ENCODE measurements at regions not wholly inside any gene's neighbourhood (a gene's known extent, or its start where the extent isn't known, plus 50 kb on each side); places are given as distances from the start of the nearest gene placed in this dataset.

- Histone ChIP-seq H4K20me1 (no peaks in the 10 kb centered on the region), H3K4me3 (no peak overlapping the region), H3K27ac (no peak overlapping the region), H3K36me3 (no peaks in the 10 kb centered on the region), H3K4me1 (peaks cover 0 to 6% (median 0%) of the 10 kb centered on the region in 10 experiments; a peak in 1 of 20 replicates), H3K9me3 (replicated peaks in 1 of 11) (no peaks in the 10 kb centered on the region; a peak in 1 of 22 replicates), H3K9ac (no peak overlapping the region; a peak in 1 of 22 replicates), H3K4me2 (no peak overlapping the region), H3K27me3 (no peaks in the 10 kb centered on the region)
- TF ChIP-seq Cebpa-rat (IDR thresholded peaks at IDR 0.05) = no peak
These were observed 567.9 kb upstream of the DAB2 start for GRCh38 chr5:39992617-39993202.

- Histone ChIP-seq H4K20me1 (no peaks in the 10 kb centered on the region), H3K4me3 (no peak overlapping the region), H3K4me2 (no peak overlapping the region), H3K4me1 (no peaks in the 10 kb centered on the region), H3K9me3 (replicated peaks in 1 of 11) (no peaks in the 10 kb centered on the region; a peak in 1 of 22 replicates), H3K27me3 (no peaks in the 10 kb centered on the region), H3K27ac (no peak overlapping the region), H3K36me3 (no peaks in the 10 kb centered on the region), H3K9ac (no peak overlapping the region)
- TF ChIP-seq Cebpa-rat (IDR thresholded peaks at IDR 0.05) = no peak
These were observed 561.8 kb upstream of the DAB2 start for GRCh38 chr5:39986614-39987013.

GRCh38 chr5:39980056-39980455, 555.3 kb upstream of the DAB2 start:
- no peaks in the 10 kb centered on the region for H3K27me3 ChIP-seq
- no peaks in the 10 kb centered on the region for H3K4me1 ChIP-seq
- no peaks in the 10 kb centered on the region for H3K9me3 ChIP-seq (replicated peaks in 1 of 11)
- H3K4me2 ChIP-seq = no peak overlapping the region
- H3K27ac ChIP-seq = no peak overlapping the region
- H3K36me3 ChIP-seq = no peaks in the 10 kb centered on the region
- H3K9ac ChIP-seq = no peak overlapping the region
- H3K4me3 ChIP-seq = no peak overlapping the region
- TF ChIP-seq Cebpa-rat (IDR thresholded peaks at IDR 0.05) = no peak
- H4K20me1 ChIP-seq = no peaks in the 10 kb centered on the region

- Histone ChIP-seq H3K36me3 (no peaks in the 10 kb centered on the region), H3K4me2 (no peak overlapping the region), H3K4me1 (no peaks in the 10 kb centered on the region), H4K20me1 (no peaks in the 10 kb centered on the region), H3K9ac (no peak overlapping the region), H3K27ac (no peak overlapping the region), H3K9me3 (replicated peaks in 1 of 11) (no peaks in the 10 kb centered on the region), H3K4me3 (no peak overlapping the region), H3K27me3 (no peaks in the 10 kb centered on the region)
- TF ChIP-seq Cebpa-rat (IDR thresholded peaks at IDR 0.05) = no peak
These were observed 552.4 kb upstream of the DAB2 start for GRCh38 chr5:39977066-39977655.

- H3K27ac ChIP-seq = no peak overlapping the region
- H3K9me3 ChIP-seq (replicated peaks in 1 of 11) = no peaks in the 10 kb centered on the region
- no peak overlapping the region for H3K4me3 ChIP-seq
- no peaks in the 10 kb centered on the region for H3K36me3 ChIP-seq
- no peak overlapping the region for H3K9ac ChIP-seq
- no peak overlapping the region for H3K4me2 ChIP-seq
- no peak for TF ChIP-seq Cebpa-rat (IDR thresholded peaks at IDR 0.05)
- no peaks in the 10 kb centered on the region for H4K20me1 ChIP-seq
- peaks cover 0 to 14% (median 11%) of the 10 kb centered on the region in 10 experiments; a peak in 11 of 20 replicates for H3K4me1 ChIP-seq
- no peaks in the 10 kb centered on the region for H3K27me3 ChIP-seq
These were observed 545.5 kb upstream of the DAB2 start for GRCh38 chr5:39970117-39970798.

- Histone ChIP-seq H3K4me1 (peaks cover 0 to 18% (median 12%) of the 10 kb centered on the region in 10 experiments; a peak in 11 of 20 replicates), H3K27me3 (no peaks in the 10 kb centered on the region), H3K9ac (no peak overlapping the region), H3K4me2 (no peak overlapping the region), H3K9me3 (replicated peaks in 1 of 11) (no peaks in the 10 kb centered on the region), H3K4me3 (no peak overlapping the region), H4K20me1 (no peaks in the 10 kb centered on the region), H3K27ac (no peak overlapping the region), H3K36me3 (no peaks in the 10 kb centered on the region)
- TF ChIP-seq Cebpa-rat (IDR thresholded peaks at IDR 0.05) = no peak
These were observed 543.6 kb upstream of the DAB2 start for GRCh38 chr5:39968381-39968780.

- Histone ChIP-seq H3K9me3 (replicated peaks in 1 of 11) (no peaks in the 10 kb centered on the region), H3K4me2 (no peak overlapping the region), H3K4me3 (no peak overlapping the region), H3K36me3 (no peaks in the 10 kb centered on the region), H3K4me1 (no peaks in the 10 kb centered on the region), H4K20me1 (no peaks in the 10 kb centered on the region), H3K27me3 (no peaks in the 10 kb centered on the region), H3K9ac (no peak overlapping the region), H3K27ac (no peak overlapping the region)
- TF ChIP-seq Cebpa-rat (IDR thresholded peaks at IDR 0.05) = no peak
These were observed 530.4 kb upstream of the DAB2 start for GRCh38 chr5:39955156-39955555.

GRCh38 chr5:39951070-39951469, 526.3 kb upstream of the DAB2 start:
- Histone ChIP-seq H3K4me3 (no peak overlapping the region), H3K27me3 (no peaks in the 10 kb centered on the region), H3K9ac (no peak overlapping the region), H3K27ac (no peak overlapping the region), H4K20me1 (no peaks in the 10 kb centered on the region), H3K4me1 (peaks cover 0 to 19% (median 0%) of the 10 kb centered on the region in 10 experiments; a peak in 6 of 20 replicates), H3K4me2 (no peak overlapping the region), H3K36me3 (no peaks in the 10 kb centered on the region), H3K9me3 (replicated peaks in 1 of 11) (no peaks in the 10 kb centered on the region)
- TF ChIP-seq Cebpa-rat (IDR thresholded peaks at IDR 0.05) = no peak

GRCh38 chr5:39948867-39949468, 524.2 kb upstream of the DAB2 start:
- Histone ChIP-seq H3K36me3 (no peaks in the 10 kb centered on the region), H3K27ac (no peak overlapping the region)
- TF ChIP-seq Cebpa-rat (IDR thresholded peaks at IDR 0.05) = no peak

More at GRCh38 chr5:39948867-39949468, 524.2 kb upstream of the DAB2 start:
- Histone ChIP-seq H4K20me1 (no peaks in the 10 kb centered on the region), H3K4me3 (no peak overlapping the region), H3K4me1 (peaks cover 0 to 23% (median 0%) of the 10 kb centered on the region in 10 experiments; a peak in 6 of 20 replicates), H3K27me3 (no peaks in the 10 kb centered on the region), H3K9me3 (replicated peaks in 1 of 11) (no peaks in the 10 kb centered on the region), H3K4me2 (no peak overlapping the region), H3K9ac (no peak overlapping the region)

Measured in BLaER1 treated with 17β-estradiol and CSF1 and Interleukin-3, amounts not matched to agents 10 nM and 100 nM (cell line).